HEK293 (cell line): ENCODE measurements at regions not wholly inside any gene's neighbourhood (a gene's known extent, or its start where the extent isn't known, plus 50 kb on each side); places are given as distances from the start of the nearest gene placed in this dataset.

Experiments used
- CTCF ChIA-PET: fragments of 350-600 bp; formaldehyde crosslinking; extraction: SDS; loops from one replicate; lab custom pipeline; 2021; ENCODE audit warnings: antibody characterized with exemption; lab: Yijun Ruan, JAX
- POLR2A ChIA-PET: fragments of 300-600 bp; formaldehyde crosslinking; extraction: SDS; loops from one replicate; lab custom pipeline; 2020; ENCODE audit warnings: antibody characterized with exemption, inconsistent platforms; lab: Yijun Ruan, JAX
- H3K27ac ChIP-seq: fragments of 200-500 bp; sonication (Bioruptor generic); 2 replicates; pipeline ENCODE4 v1.5.1; 2014; ENCODE audit warnings: low read depth, low read length, control low read depth, inconsistent platforms; ENCODE audit errors: extremely low read depth
- H3K36me3 ChIP-seq, 2 experiments: fragments of 200-500 bp in 1 of 2; sonication (Bioruptor generic) in 1 of 2; 1 replicate in 1 of 2; 2 replicates in 1 of 2; pipeline ENCODE4 v1.5.1; 2014 to 2017; ENCODE audit warnings: inconsistent platforms in 2 of 2, low read length in 2 of 2; ENCODE audit not compliant: control insufficient read depth in 2 of 2, insufficient read depth in 1 of 2
- H3K4me1 ChIP-seq: fragments of 200-500 bp; sonication (Bioruptor generic); 2 replicates; pipeline ENCODE4 v1.5.1; 2014; ENCODE audit warnings: mild to moderate bottlenecking, low read length, inconsistent platforms; ENCODE audit not compliant: control insufficient read depth, insufficient read depth
- H3K4me3 ChIP-seq: 2 replicates; pipeline ENCODE4 v1.5.1; 2011; ENCODE audit warnings: low read depth, mild to moderate bottlenecking, control low read depth, low read length, moderate library complexity
- H3K9me3 ChIP-seq: fragments of 200-500 bp; sonication (Bioruptor generic); 2 replicates; pipeline ENCODE4 v1.5.1; 2014; ENCODE audit warnings: low read depth, low read length, inconsistent platforms; ENCODE audit not compliant: control insufficient read depth, insufficient read depth
- HOXD13 ChIP-seq: sonication (generic); formaldehyde crosslinking; IDR thresholded peaks from 2 replicates; pipeline ENCODE4 v1.8.0; 2022; ENCODE audit warnings: missing genetic modification reagents, borderline replicate concordance
- KLF7 ChIP-seq: fragments of 450-650 bp; formaldehyde crosslinking; IDR thresholded peaks from 2 replicates; pipeline ENCODE4 v1.5.1; 2016; ENCODE audit warnings: missing biosample characterization, missing genetic modification characterization, borderline replicate concordance
- MZF1 ChIP-seq: fragments of 450-650 bp; formaldehyde crosslinking; IDR thresholded peaks from 2 replicates; pipeline ENCODE4 v1.5.1; 2017; ENCODE audit warnings: missing biosample characterization, missing genetic modification characterization, borderline replicate concordance
- SALL2 ChIP-seq: fragments of 450-650 bp; formaldehyde crosslinking; IDR thresholded peaks from 2 replicates; pipeline ENCODE4 v1.5.0; 2017; ENCODE audit warnings: missing biosample characterization, mild to moderate bottlenecking, missing genetic modification characterization, borderline replicate concordance
- ZFP41 ChIP-seq: fragments of 450-650 bp; formaldehyde crosslinking; IDR thresholded peaks from 2 replicates; pipeline ENCODE4 v1.5.1; 2016; ENCODE audit warnings: missing biosample characterization, missing genetic modification characterization, borderline replicate concordance
- ZNF133 ChIP-seq: fragments of 450-650 bp; formaldehyde crosslinking; IDR thresholded peaks from 2 replicates; pipeline ENCODE4 v1.5.1; 2016; ENCODE audit warnings: missing biosample characterization, missing genetic modification characterization
- ZNF140 ChIP-seq: fragments of 450-650 bp; formaldehyde crosslinking; IDR thresholded peaks from 2 replicates; pipeline ENCODE4 v1.5.1; 2016; ENCODE audit warnings: missing biosample characterization, missing genetic modification characterization
- ZNF155 ChIP-seq: fragments of 450-650 bp; formaldehyde crosslinking; IDR thresholded peaks from 2 replicates; pipeline ENCODE4 v1.5.1; 2016; ENCODE audit warnings: missing biosample characterization, missing genetic modification characterization
- ZNF16 ChIP-seq: fragments of 450-650 bp; formaldehyde crosslinking; IDR thresholded peaks from 2 replicates; pipeline ENCODE4 v1.5.1; 2016; ENCODE audit warnings: low read depth, missing biosample characterization, missing genetic modification characterization
- ZNF23 ChIP-seq: fragments of 450-650 bp; formaldehyde crosslinking; IDR thresholded peaks from 2 replicates; pipeline ENCODE4 v1.5.1; 2016; ENCODE audit warnings: missing biosample characterization, missing genetic modification characterization, borderline replicate concordance
- ZNF501 ChIP-seq: fragments of 450-650 bp; formaldehyde crosslinking; IDR thresholded peaks from 2 replicates; pipeline ENCODE4 v1.5.1; 2016; ENCODE audit warnings: missing biosample characterization, missing genetic modification characterization
- ZNF549 ChIP-seq: fragments of 450-650 bp; IDR thresholded peaks from 2 replicates; pipeline ENCODE4 v1.5.1; 2018; ENCODE audit warnings: missing biosample characterization, missing genetic modification characterization, mild to moderate bottlenecking, inconsistent platforms, moderate library complexity
- ZNF585B ChIP-seq: fragments of 450-650 bp; formaldehyde crosslinking; IDR thresholded peaks from 2 replicates; pipeline ENCODE4 v1.5.1; 2016; ENCODE audit warnings: missing biosample characterization, missing genetic modification characterization
- ZNF600 ChIP-seq: fragments of 450-650 bp; formaldehyde crosslinking; IDR thresholded peaks from 2 replicates; pipeline ENCODE4 v1.5.1; 2016; ENCODE audit warnings: missing biosample characterization, missing genetic modification characterization
- ZNF621 ChIP-seq: fragments of 450-650 bp; formaldehyde crosslinking; IDR thresholded peaks from 2 replicates; pipeline ENCODE4 v1.5.1; 2017; ENCODE audit warnings: missing biosample characterization, missing genetic modification characterization
- ZNF843 ChIP-seq: fragments of 450-650 bp; formaldehyde crosslinking; IDR thresholded peaks from 2 replicates; pipeline ENCODE4 v1.5.1; 2016; ENCODE audit warnings: missing biosample characterization, missing genetic modification characterization
- TF ChIP-seq, protein P1 (sequence below): fragments of 450-650 bp; formaldehyde crosslinking; IDR thresholded peaks from 2 replicates; pipeline ENCODE4 v1.5.1; 2017; ENCODE audit warnings: missing biosample characterization, missing genetic modification characterization
- TF ChIP-seq, protein P2 (sequence below): fragments of 450-650 bp; formaldehyde crosslinking; IDR thresholded peaks from 2 replicates; pipeline ENCODE4 v1.5.1; 2016; ENCODE audit warnings: missing biosample characterization, missing genetic modification characterization
- TF ChIP-seq, protein P3 (sequence below): fragments of 450-650 bp; formaldehyde crosslinking; IDR thresholded peaks from 2 replicates; pipeline ENCODE4 v1.5.1; 2016; ENCODE audit warnings: missing biosample characterization, missing genetic modification characterization
- TF ChIP-seq, protein P4 (sequence below): fragments of 450-650 bp; formaldehyde crosslinking; IDR thresholded peaks from 2 replicates; pipeline ENCODE4 v1.5.1; 2016; ENCODE audit warnings: missing biosample characterization, missing genetic modification characterization

DNA sequence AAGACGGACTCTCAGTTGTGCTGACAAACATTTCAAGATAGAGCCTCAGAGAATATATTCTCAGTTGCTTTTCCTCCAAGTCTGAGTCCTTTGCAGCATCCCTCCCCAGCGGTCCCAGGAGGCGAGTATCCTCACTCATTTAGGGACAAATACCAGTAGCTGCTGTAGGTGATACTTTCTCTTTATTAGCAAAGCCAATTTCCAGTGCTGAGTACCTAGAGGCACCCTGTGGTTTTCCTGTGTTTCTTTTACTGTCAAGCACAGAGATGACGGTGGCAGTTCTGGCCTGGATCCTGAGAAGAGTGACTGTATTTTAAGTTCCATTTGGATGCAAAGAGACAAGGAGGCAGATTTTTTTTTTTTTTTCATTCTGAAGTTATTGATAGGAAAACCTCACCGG lies 1058.4 kb downstream of the SORCS3 start:
- H3K4me3 ChIP-seq, result no peak overlapping the region
- H3K4me1 ChIP-seq, result no peaks in the 10 kb centered on the region
- no peak overlapping the region for H3K27ac ChIP-seq
- TF ChIP-seq ZNF621, result no peak
- TF ChIP-seq, protein P1, sequence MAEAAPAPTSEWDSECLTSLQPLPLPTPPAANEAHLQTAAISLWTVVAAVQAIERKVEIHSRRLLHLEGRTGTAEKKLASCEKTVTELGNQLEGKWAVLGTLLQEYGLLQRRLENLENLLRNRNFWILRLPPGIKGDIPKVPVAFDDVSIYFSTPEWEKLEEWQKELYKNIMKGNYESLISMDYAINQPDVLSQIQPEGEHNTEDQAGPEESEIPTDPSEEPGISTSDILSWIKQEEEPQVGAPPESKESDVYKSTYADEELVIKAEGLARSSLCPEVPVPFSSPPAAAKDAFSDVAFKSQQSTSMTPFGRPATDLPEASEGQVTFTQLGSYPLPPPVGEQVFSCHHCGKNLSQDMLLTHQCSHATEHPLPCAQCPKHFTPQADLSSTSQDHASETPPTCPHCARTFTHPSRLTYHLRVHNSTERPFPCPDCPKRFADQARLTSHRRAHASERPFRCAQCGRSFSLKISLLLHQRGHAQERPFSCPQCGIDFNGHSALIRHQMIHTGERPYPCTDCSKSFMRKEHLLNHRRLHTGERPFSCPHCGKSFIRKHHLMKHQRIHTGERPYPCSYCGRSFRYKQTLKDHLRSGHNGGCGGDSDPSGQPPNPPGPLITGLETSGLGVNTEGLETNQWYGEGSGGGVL, result no peak
- TF ChIP-seq ZFP41, result no peak
- TF ChIP-seq ZNF16 (tag by site-specific recombination), result no peak
- TF ChIP-seq SALL2 (tag by site-specific recombination), result no peak
- TF ChIP-seq ZNF501 (tag by site-specific recombination), result no peak
- TF ChIP-seq, protein P2, sequence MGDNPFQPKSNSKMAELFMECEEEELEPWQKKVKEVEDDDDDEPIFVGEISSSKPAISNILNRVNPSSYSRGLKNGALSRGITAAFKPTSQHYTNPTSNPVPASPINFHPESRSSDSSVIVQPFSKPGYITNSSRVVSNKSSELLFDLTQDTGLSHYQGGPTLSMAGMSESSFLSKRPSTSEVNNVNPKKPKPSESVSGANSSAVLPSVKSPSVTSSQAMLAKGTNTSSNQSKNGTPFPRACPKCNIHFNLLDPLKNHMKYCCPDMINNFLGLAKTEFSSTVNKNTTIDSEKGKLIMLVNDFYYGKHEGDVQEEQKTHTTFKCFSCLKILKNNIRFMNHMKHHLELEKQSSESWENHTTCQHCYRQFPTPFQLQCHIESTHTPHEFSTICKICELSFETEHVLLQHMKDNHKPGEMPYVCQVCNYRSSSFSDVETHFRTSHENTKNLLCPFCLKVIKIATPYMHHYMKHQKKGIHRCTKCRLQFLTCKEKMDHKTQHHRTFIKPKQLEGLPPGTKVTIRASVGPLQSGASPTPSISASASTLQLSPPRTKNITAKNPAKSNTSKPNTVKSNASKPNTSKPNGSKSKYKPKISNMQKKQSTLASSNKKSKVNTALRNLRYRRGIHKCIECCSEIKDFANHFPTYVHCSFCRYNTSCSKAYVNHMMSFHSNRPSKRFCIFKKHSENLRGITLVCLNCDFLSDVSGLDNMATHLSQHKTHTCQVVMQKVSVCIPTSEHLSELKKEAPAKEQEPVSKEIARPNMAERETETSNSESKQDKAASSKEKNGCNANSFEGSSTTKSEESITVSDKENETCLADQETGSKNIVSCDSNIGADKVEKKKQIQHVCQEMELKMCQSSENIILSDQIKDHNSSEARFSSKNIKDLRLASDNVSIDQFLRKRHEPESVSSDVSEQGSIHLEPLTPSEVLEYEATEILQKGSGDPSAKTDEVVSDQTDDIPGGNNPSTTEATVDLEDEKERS (tag by site-specific recombination), result no peak
- no peak for TF ChIP-seq ZNF843 (tag by site-specific recombination)
- TF ChIP-seq, protein P3, sequence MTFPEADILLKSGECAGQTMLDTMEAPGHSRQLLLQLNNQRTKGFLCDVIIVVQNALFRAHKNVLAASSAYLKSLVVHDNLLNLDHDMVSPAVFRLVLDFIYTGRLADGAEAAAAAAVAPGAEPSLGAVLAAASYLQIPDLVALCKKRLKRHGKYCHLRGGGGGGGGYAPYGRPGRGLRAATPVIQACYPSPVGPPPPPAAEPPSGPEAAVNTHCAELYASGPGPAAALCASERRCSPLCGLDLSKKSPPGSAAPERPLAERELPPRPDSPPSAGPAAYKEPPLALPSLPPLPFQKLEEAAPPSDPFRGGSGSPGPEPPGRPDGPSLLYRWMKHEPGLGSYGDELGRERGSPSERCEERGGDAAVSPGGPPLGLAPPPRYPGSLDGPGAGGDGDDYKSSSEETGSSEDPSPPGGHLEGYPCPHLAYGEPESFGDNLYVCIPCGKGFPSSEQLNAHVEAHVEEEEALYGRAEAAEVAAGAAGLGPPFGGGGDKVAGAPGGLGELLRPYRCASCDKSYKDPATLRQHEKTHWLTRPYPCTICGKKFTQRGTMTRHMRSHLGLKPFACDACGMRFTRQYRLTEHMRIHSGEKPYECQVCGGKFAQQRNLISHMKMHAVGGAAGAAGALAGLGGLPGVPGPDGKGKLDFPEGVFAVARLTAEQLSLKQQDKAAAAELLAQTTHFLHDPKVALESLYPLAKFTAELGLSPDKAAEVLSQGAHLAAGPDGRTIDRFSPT (tag by site-specific recombination), result no peak
- TF ChIP-seq ZNF585B (tag by site-specific recombination), result no peak
- TF ChIP-seq, protein P4, sequence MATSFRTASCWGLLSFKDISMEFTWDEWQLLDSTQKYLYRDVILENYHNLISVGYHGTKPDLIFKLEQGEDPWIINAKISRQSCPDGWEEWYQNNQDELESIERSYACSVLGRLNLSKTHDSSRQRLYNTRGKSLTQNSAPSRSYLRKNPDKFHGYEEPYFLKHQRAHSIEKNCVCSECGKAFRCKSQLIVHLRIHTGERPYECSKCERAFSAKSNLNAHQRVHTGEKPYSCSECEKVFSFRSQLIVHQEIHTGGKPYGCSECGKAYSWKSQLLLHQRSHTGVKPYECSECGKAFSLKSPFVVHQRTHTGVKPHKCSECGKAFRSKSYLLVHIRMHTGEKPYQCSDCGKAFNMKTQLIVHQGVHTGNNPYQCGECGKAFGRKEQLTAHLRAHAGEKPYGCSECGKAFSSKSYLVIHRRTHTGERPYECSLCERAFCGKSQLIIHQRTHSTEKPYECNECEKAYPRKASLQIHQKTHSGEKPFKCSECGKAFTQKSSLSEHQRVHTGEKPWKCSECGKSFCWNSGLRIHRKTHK, result no peak
- TF ChIP-seq HOXD13, result no peak
- no peak for TF ChIP-seq ZNF133 (tag by site-specific recombination)
- no peak for TF ChIP-seq ZNF549 (tag by site-specific recombination)
- no peak for TF ChIP-seq ZNF140 (tag by site-specific recombination)
- TF ChIP-seq ZNF155, result no peak
- no peak for TF ChIP-seq ZNF23 (tag by site-specific recombination)
- no peak for TF ChIP-seq ZNF600
- TF ChIP-seq KLF7 (tag by site-specific recombination), result no peak
- TF ChIP-seq MZF1 (tag by site-specific recombination), result no peak
- POLR2A ChIA-PET, result no interaction called here
- H3K36me3 ChIP-seq, result no peaks in the 10 kb centered on the region
- CTCF ChIA-PET, result no interaction called here
- no peaks in the 10 kb centered on the region for H3K9me3 ChIP-seq
